Ammon's horn (tissue), 1 donor: ENCODE measurements at regions not wholly inside any gene's neighbourhood (a gene's known extent, or its start where the extent isn't known, plus 50 kb on each side); places are given as distances from the start of the nearest gene placed in this dataset.
A peak's percentile ranks its signal among the peaks of the same experiment; 100 is the strongest.

Experiments used
- DNase-seq: peaks from one replicate; pipeline ENCODE4 v3.0.0-alpha.2; 2016; ENCODE audit warnings: low spot score

- DNase-seq = no peak
These were observed 804.1 kb downstream of the TFAP2A start for GRCh38 chr6:9610620-9611415.

GRCh38 chr6:9606435-9607134 lies 808.3 kb downstream of the TFAP2A start:
- DNase-seq = no peak

- no peak for DNase-seq
These were observed 820.1 kb downstream of the TFAP2A start for GRCh38 chr6:9594746-9595145.

- no peak for DNase-seq
These were observed 821.3 kb downstream of the TFAP2A start for GRCh38 chr6:9593554-9593953.

GRCh38 chr6:9583753-9584352 lies 831.0 kb downstream of the TFAP2A start:
- no peak for DNase-seq

- no peak for DNase-seq
These were observed 833.7 kb downstream of the TFAP2A start for GRCh38 chr6:9581155-9581554.

- DNase-seq = no peak
These were observed 838.4 kb downstream of the TFAP2A start for GRCh38 chr6:9576521-9576920.

- DNase-seq = no peak
These were observed 848.8 kb downstream of the TFAP2A start for GRCh38 chr6:9566096-9566495.

GRCh38 chr6:9564021-9564420 lies 850.9 kb downstream of the TFAP2A start:
- no peak for DNase-seq

- DNase-seq = no peak
These were observed 851.3 kb downstream of the TFAP2A start for GRCh38 chr6:9563568-9563967.

GRCh38 chr6:9554806-9555205 lies 860.1 kb downstream of the TFAP2A start:
- DNase-seq = no peak

- no peak for DNase-seq
These were observed 860.6 kb downstream of the TFAP2A start for GRCh38 chr6:9554323-9554722.

- DNase-seq = no peak
These were observed 861.9 kb downstream of the TFAP2A start for GRCh38 chr6:9553002-9553401.

- no peak for DNase-seq
These were observed 871.2 kb downstream of the TFAP2A start for GRCh38 chr6:9543649-9544048.

GRCh38 chr6:9540534-9541126 lies 874.2 kb downstream of the TFAP2A start:
- DNase-seq = peak; percentile 7

- DNase-seq = no peak
These were observed 874.7 kb downstream of the TFAP2A start for GRCh38 chr6:9540126-9540525.

GRCh38 chr6:9539231-9539755 lies 875.6 kb downstream of the TFAP2A start:
- DNase-seq = no peak

- DNase-seq = no peak
These were observed 877.5 kb downstream of the TFAP2A start for GRCh38 chr6:9537381-9537780.

GRCh38 chr6:9535106-9535505 lies 879.8 kb downstream of the TFAP2A start:
- no peak for DNase-seq

- DNase-seq = no peak
These were observed 882.0 kb downstream of the TFAP2A start for GRCh38 chr6:9532621-9533557.

- no peak for DNase-seq
These were observed 887.1 kb downstream of the TFAP2A start for GRCh38 chr6:9527679-9528286.
